Adrenal gland (tissue), 9 donors: ENCODE measurements at regions not wholly inside any gene's neighbourhood (a gene's known extent, or its start where the extent isn't known, plus 50 kb on each side); places are given as distances from the start of the nearest gene placed in this dataset.

Experiments
- DNase-seq, 7 donors: peaks; one replicate each; pipeline ENCODE4 v3.0.0-alpha.2; 2019 to 2020
- H3K27ac ChIP-seq, 5 donors: fragments of 200-600 bp; sonication (generic) in 4 of 5; 1 replicate in 3 of 5; 2 replicates in 2 of 5; pipeline versions ENCODE4 v1.5.1 to v1.8.0; 2016 to 2020; ENCODE audit warnings: mild to moderate bottlenecking in 1 of 5
- H3K27me3 ChIP-seq: fragments of 200-600 bp; 2 replicates; pipeline ENCODE4 v1.8.0; 2021
- H3K36me3 ChIP-seq, 2 donors: fragments of 200-600 bp; replicated peaks in 1 of 2; 1 replicate in 1 of 2; 2 replicates in 1 of 2; pipeline versions ENCODE4 v1.5.1 to v1.8.0; 2018 to 2022
- H3K4me1 ChIP-seq, 2 donors: fragments of 200-600 bp; replicated peaks in 1 of 2; 1 replicate in 1 of 2; 2 replicates in 1 of 2; pipeline versions ENCODE4 v1.5.1 to v1.8.0; 2018 to 2021
- H3K4me3 ChIP-seq, 4 donors: fragments of 200-600 bp; sonication (generic) in 3 of 4; one replicate each; pipeline ENCODE4 v1.5.1; 2016 to 2018
- H3K9me3 ChIP-seq, 3 donors: fragments of 200-600 bp; sonication (generic) in 1 of 3; replicated peaks in 1 of 3; 1 replicate in 2 of 3; 2 replicates in 1 of 3; pipeline versions ENCODE4 v1.5.1 to v1.8.0; 2016 to 2021
- POLR2A ChIP-seq, 2 donors: fragments of 450-650 bp; IDR thresholded peaks; one replicate each; pipeline ENCODE4 v1.6.1; 2017; ENCODE audit warnings: antibody characterized with exemption in 2 of 2, mild to moderate bottlenecking in 2 of 2, moderate library complexity in 1 of 2
- WGBS, 4 donors: extraction: QIAGEN DNeasy Blood & Tissue Kit in 2 of 4; methylation state at CpG; one replicate each; pipeline versions ENCODE4 v1.1.5 to v1.1.7; 2013 to 2017; 5-methylcytosine and 5-hydroxymethylcytosine counted together
- intact Hi-C, 2 donors: fragments of 100-400 bp; cut with DNase I; formaldehyde crosslinking; loops; one replicate each; pipeline versions ENCODE4 v1.14.1 to v1.15.0; 2022 to 2023
- TF ChIP-seq, protein P1 (sequence below), 6 experiments: fragments of 450-650 bp in 4 of 6; fragments of 200-600 bp in 2 of 6; sonication (generic) in 1 of 6; IDR thresholded peaks; 1 replicate in 5 of 6; 2 replicates in 1 of 6; pipeline versions ENCODE4 v1.5.1 to v1.8.0; 2016 to 2021; ENCODE audit warnings: antibody characterized with exemption in 6 of 6, mild to moderate bottlenecking in 2 of 6, moderate library complexity in 1 of 6
- donor health status: healthy with polysubstance abuse.
- donor health status: Bipolar disorder and iron deficiency.
- donor health status: DM: yes; HTN: yes; CAD: no.
- donor health status: DM: no; HTN: no; CAD: no.
- donor health status: DM: no; HTN: no; CAD: no.

DNA sequence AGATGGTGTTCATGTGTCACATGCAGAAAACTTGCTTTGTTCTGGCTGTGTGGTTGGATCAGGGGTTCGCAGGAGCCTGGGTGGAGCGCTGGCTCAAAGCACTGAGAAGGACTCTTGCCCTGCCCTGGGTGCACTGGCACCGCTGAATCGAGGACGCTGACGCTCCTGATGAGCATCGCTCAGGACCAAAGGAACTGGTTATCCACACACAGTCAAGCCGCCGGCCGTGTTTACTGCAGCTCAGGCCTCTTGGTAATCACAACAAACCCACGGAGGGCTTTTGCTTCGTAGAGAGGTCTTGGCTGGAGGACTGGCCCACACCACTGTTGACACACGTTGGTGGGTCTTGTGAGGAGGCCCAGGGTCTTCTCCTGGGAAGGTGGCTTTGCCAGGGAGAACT is 299.4 kb upstream of the IRX2 start:
- intact Hi-C loops: no loop called here
- WGBS, 4 donors: 73 to 100% (median 83%) methylated on average over 3 to 13 of the region's 13 CpGs
- TF ChIP-seq, protein P1, sequence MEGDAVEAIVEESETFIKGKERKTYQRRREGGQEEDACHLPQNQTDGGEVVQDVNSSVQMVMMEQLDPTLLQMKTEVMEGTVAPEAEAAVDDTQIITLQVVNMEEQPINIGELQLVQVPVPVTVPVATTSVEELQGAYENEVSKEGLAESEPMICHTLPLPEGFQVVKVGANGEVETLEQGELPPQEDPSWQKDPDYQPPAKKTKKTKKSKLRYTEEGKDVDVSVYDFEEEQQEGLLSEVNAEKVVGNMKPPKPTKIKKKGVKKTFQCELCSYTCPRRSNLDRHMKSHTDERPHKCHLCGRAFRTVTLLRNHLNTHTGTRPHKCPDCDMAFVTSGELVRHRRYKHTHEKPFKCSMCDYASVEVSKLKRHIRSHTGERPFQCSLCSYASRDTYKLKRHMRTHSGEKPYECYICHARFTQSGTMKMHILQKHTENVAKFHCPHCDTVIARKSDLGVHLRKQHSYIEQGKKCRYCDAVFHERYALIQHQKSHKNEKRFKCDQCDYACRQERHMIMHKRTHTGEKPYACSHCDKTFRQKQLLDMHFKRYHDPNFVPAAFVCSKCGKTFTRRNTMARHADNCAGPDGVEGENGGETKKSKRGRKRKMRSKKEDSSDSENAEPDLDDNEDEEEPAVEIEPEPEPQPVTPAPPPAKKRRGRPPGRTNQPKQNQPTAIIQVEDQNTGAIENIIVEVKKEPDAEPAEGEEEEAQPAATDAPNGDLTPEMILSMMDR (IDR thresholded peaks at IDR 0.05): no peak
- TF ChIP-seq POLR2A (IDR thresholded peaks at IDR 0.05): no peak

DNA sequence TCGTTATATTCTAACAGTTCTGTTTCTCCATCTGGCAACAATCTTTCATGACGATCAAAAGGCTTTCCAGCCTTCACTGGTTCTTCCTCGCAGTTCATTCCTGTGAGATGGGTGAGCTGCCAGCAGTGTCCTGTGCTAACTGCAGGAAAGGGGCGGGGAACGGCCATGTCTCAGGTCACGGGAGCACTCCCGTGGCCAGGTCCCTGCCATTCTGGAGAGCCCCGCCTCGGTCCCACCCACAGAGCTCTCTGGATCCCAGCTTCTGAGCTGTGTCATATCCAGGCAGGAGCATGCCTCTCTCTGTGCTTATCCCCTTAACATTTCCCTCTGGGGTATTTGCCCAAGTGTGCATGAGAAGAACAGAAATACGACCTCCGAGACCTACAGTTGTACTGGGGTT is 297.8 kb upstream of the IRX2 start:
- 71 to 89% (median 84%) methylated on average over 10 to 11 of the region's 11 CpGs for WGBS, 4 donors
- Histone ChIP-seq H3K36me3 (no peaks in the 10 kb centered on the region), H3K27ac (no peak overlapping the region), H3K27me3 (no peaks in the 10 kb centered on the region), H3K4me3 (no peak overlapping the region), H3K4me1 (no peaks in the 10 kb centered on the region), H3K9me3 (no peaks in the 10 kb centered on the region)
- DNase-seq: no peak
- TF ChIP-seq, protein P1 (IDR thresholded peaks at IDR 0.05): no peak
- TF ChIP-seq POLR2A (IDR thresholded peaks at IDR 0.05): no peak
- intact Hi-C loops: no loop called here

More for the DNA sequence above, 299.4 kb upstream of the IRX2 start:
- H3K4me1 ChIP-seq: no peaks in the 10 kb centered on the region
- no peaks in the 10 kb centered on the region for H3K36me3 ChIP-seq
- no peaks in the 10 kb centered on the region for H3K9me3 ChIP-seq
- peak in 1 of 7 donors; percentile 29 for DNase-seq
- H3K4me3 ChIP-seq: no peak overlapping the region
- no peak overlapping the region for H3K27ac ChIP-seq
- H3K27me3 ChIP-seq: no peaks in the 10 kb centered on the region

DNA sequence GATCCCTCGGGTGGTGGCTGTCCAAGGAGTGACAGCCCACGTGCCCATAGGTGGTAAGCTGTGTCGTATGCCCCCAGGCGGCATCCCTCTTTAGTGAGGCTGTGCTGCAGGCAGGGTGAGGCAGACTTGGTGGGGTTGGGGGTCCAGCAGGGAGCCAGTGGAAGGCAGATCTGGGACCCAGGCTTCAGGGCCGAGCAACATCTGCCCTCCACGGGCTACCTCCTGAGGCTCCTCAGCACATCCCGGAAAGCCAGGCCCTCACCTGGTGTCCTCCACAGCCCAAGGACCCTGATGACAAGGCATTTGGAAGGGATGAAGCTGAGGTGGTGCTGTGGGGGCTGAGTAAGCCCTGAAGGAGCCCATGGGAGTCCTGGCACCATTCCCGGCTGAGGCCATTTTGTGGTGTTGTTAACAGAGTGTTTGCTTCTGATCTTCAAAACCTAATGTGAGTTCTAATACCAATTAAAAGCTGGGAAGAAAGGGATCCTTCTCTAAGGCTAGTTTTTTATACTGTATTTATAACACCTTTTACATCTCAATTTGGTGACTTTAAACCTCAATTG is 295.8 kb upstream of the IRX2 start:
- H3K4me1 ChIP-seq: no peaks in the 10 kb centered on the region
- 77 to 87% (median 80%) methylated on average over 2 to 8 of the region's 8 CpGs for whole genome bisulfite sequencing, 4 donors

DNA sequence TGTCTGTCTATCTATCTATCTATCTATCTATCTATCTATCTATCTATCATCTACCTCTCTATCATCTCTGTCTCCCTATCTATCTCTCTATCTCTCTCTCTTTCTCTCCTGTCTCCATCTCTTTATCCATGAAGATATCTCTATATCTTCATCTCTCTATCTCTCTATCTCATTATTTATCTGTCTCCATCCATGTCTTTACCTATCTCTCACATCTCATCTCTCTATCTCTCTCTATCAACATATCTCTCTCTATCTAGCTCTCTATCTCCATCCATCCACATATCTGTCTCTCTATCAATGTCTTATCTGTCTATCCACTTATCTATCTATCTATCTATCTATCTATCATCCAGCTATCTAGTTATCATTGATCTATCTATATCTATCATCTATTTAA is 292.1 kb upstream of the IRX2 start:
- H3K27ac ChIP-seq: no peak overlapping the region
- DNase-seq: no peak
- H3K4me1 ChIP-seq: no peaks in the 10 kb centered on the region
- no peak overlapping the region for H3K4me3 ChIP-seq
- TF ChIP-seq, protein P1 (IDR thresholded peaks at IDR 0.05): no peak
- TF ChIP-seq POLR2A (IDR thresholded peaks at IDR 0.05): no peak
- intact Hi-C loops: no loop called here
- H3K9me3 ChIP-seq: no peaks in the 10 kb centered on the region
- H3K36me3 ChIP-seq: no peaks in the 10 kb centered on the region
- no peaks in the 10 kb centered on the region for H3K27me3 ChIP-seq

More for the DNA sequence above, 295.8 kb upstream of the IRX2 start:
- intact Hi-C loops: no loop called here
- Histone ChIP-seq H3K36me3 (no peaks in the 10 kb centered on the region), H3K27ac (no peak overlapping the region), H3K9me3 (no peaks in the 10 kb centered on the region), H3K27me3 (no peaks in the 10 kb centered on the region), H3K4me3 (no peak overlapping the region)
- peak in 1 of 7 donors; percentile 20 for DNase-seq
- no peak for TF ChIP-seq POLR2A (IDR thresholded peaks at IDR 0.05)
- TF ChIP-seq, protein P1 (IDR thresholded peaks at IDR 0.05): no peak
